Thoracic aorta (tissue), 2 donors: ENCODE measurements at regions not wholly inside any gene's neighbourhood (a gene's known extent, or its start where the extent isn't known, plus 50 kb on each side); places are given as distances from the start of the nearest gene placed in this dataset.

Source experiments
- ATAC-seq: fragments of 150-250 bp; one replicate; pipeline ENCODE4 v1.8.0; 2017; ENCODE audit warnings: low read depth; ENCODE audit not compliant: insufficient number of reproducible peaks, low FRiP score
- DNase-seq: peaks from one replicate; pipeline ENCODE4 v3.0.0-alpha.2; 2020; ENCODE audit warnings: low spot score
- H3K27ac ChIP-seq, 2 donors: fragments of 200-600 bp; sonication (generic); 1 replicate in 1 of 2; 2 replicates in 1 of 2; pipeline ENCODE4 v1.5.1; 2016; ENCODE audit warnings: mild to moderate bottlenecking in 2 of 2, moderate library complexity in 2 of 2
- H3K27me3 ChIP-seq: fragments of 200-600 bp; sonication (generic); replicated peaks from 2 replicates; pipeline ENCODE4 v1.6.0; 2016; ENCODE audit warnings: mild to moderate bottlenecking; ENCODE audit not compliant: insufficient read depth
- H3K36me3 ChIP-seq: fragments of 200-600 bp; sonication (generic); one replicate; pipeline ENCODE4 v1.5.1; 2016
- H3K4me1 ChIP-seq, 2 donors: fragments of 200-600 bp; sonication (generic); 1 replicate in 1 of 2; 2 replicates in 1 of 2; pipeline versions ENCODE4 v1.5.1 to v1.6.0; 2016; ENCODE audit warnings: low read depth in 2 of 2, mild to moderate bottlenecking in 1 of 2; ENCODE audit not compliant: control insufficient read depth in 1 of 2
- H3K4me3 ChIP-seq: fragments of 200-600 bp; sonication (generic); 2 replicates; pipeline ENCODE4 v1.5.1; 2016; ENCODE audit warnings: mild to moderate bottlenecking
- H3K9me3 ChIP-seq: fragments of 200-600 bp; sonication (generic); 2 replicates; pipeline ENCODE4 v1.5.1; 2016
- TF ChIP-seq, protein P1 (sequence below): fragments of 200-600 bp; sonication (generic); IDR thresholded peaks from one replicate; pipeline ENCODE4 v1.5.1; 2019; ENCODE audit warnings: antibody characterized with exemption

- no peaks in the 10 kb centered on the region for H3K27me3 ChIP-seq
- TF ChIP-seq, protein P1, sequence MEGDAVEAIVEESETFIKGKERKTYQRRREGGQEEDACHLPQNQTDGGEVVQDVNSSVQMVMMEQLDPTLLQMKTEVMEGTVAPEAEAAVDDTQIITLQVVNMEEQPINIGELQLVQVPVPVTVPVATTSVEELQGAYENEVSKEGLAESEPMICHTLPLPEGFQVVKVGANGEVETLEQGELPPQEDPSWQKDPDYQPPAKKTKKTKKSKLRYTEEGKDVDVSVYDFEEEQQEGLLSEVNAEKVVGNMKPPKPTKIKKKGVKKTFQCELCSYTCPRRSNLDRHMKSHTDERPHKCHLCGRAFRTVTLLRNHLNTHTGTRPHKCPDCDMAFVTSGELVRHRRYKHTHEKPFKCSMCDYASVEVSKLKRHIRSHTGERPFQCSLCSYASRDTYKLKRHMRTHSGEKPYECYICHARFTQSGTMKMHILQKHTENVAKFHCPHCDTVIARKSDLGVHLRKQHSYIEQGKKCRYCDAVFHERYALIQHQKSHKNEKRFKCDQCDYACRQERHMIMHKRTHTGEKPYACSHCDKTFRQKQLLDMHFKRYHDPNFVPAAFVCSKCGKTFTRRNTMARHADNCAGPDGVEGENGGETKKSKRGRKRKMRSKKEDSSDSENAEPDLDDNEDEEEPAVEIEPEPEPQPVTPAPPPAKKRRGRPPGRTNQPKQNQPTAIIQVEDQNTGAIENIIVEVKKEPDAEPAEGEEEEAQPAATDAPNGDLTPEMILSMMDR: no peak
- no peak for DNase-seq
- no peaks in the 10 kb centered on the region for H3K9me3 ChIP-seq
- H3K4me3 ChIP-seq: no peak overlapping the region
- no peaks in the 10 kb centered on the region for H3K36me3 ChIP-seq
- no peak overlapping the region for H3K27ac ChIP-seq
- peaks cover 0 to 12% of the 10 kb centered on the region in 2 donors for H3K4me1 ChIP-seq
- no peak for ATAC-seq
These were observed 273.5 kb upstream of the HS6ST1 start for GRCh38 chr2:128591861-128592822.

- DNase-seq (no peak), ATAC-seq (no peak)
- Histone ChIP-seq H3K36me3 (no peaks in the 10 kb centered on the region), H3K9me3 (no peaks in the 10 kb centered on the region), H3K27me3 (no peaks in the 10 kb centered on the region), H3K27ac (peak overlapping the region in 1 of 2 donors; percentile 5), H3K4me1 (peaks cover 0 to 12% of the 10 kb centered on the region in 2 donors), H3K4me3 (no peak overlapping the region)
- TF ChIP-seq, protein P1: no peak
These were observed 274.8 kb upstream of the HS6ST1 start for GRCh38 chr2:128593518-128593878.

GRCh38 chr2:128593879-128594650 is 275.4 kb upstream of the HS6ST1 start:
- H3K27me3 ChIP-seq: no peaks in the 10 kb centered on the region
- H3K27ac ChIP-seq: no peak overlapping the region
- H3K9me3 ChIP-seq: no peaks in the 10 kb centered on the region
- ATAC-seq (no peak), DNase-seq (no peak)
- H3K36me3 ChIP-seq: no peaks in the 10 kb centered on the region
- TF ChIP-seq, protein P1: no peak
- peaks cover 0 to 12% of the 10 kb centered on the region in 2 donors for H3K4me1 ChIP-seq
- no peak overlapping the region for H3K4me3 ChIP-seq

- Histone ChIP-seq H3K4me1 (peaks cover 0 to 12% of the 10 kb centered on the region in 2 donors), H3K9me3 (no peaks in the 10 kb centered on the region), H3K27me3 (no peaks in the 10 kb centered on the region), H3K27ac (no peak overlapping the region), H3K4me3 (no peak overlapping the region), H3K36me3 (no peaks in the 10 kb centered on the region)
- TF ChIP-seq, protein P1: no peak
- ATAC-seq: no peak
- no peak for DNase-seq
These were observed 275.9 kb upstream of the HS6ST1 start for GRCh38 chr2:128594651-128594910.

DNA sequence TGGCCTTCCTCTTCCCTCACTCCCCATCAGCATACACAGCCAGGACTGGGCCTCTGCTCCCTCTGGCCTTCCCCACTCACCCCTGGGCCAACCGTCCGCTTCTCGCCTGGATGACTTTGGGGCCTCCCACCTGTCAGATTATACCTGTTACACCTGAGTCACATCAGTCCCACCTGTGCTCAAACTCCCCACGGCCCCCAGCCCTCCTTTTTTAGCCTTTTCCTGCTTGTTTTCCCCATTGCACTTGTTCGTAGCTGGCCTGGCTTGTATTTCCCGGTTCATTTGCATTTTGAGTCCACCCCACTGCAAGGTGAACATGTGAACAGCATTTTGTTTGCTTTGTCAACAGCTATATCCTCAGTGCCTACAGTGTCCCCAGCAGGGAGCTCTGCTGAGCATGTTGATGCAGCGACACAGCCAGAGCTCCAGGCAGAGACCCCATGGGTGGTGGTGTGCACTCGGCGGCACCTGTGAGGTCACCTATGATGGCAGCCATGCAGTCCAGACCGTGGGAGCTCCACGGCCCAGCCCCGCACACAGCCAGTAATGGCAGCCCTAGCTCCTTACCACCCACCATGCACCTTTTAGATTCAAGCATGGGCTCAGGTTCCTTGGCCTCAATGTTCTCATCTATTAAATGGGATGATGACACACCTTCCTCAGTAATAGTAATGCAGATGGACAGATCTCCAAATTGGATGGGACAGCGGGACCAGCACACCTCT is 276.4 kb upstream of the HS6ST1 start:
- no peaks in the 10 kb centered on the region for H3K36me3 ChIP-seq
- H3K4me3 ChIP-seq: no peak overlapping the region
- DNase-seq: no peak
- no peak overlapping the region for H3K27ac ChIP-seq
- no peaks in the 10 kb centered on the region for H3K27me3 ChIP-seq
- ATAC-seq: no peak
- TF ChIP-seq, protein P1: no peak
- peaks cover 0 to 12% of the 10 kb centered on the region in 2 donors for H3K4me1 ChIP-seq
- H3K9me3 ChIP-seq: no peaks in the 10 kb centered on the region
